WTC11 (cell line): ENCODE measurements at regions not wholly inside any gene's neighbourhood (a gene's known extent, or its start where the extent isn't known, plus 50 kb on each side); places are given as distances from the start of the nearest gene placed in this dataset.
A peak's percentile ranks its signal among the peaks of the same experiment; 100 is the strongest.

Experiments used
- ATAC-seq: fragments of 200-7000 bp; cut with Tn5 transposase; 2 replicates; pipeline ENCODE4 v1.10.0; 2021; ENCODE audit warnings: mild to moderate bottlenecking, moderate library complexity
- CTCF ChIA-PET: fragments of 300-600 bp; sonication (Branson Sonifier 250); formaldehyde crosslinking; loops from one replicate; lab custom pipeline; 2021; ENCODE audit warnings: antibody characterized with exemption; lab: Charles Lee
- POLR2A ChIA-PET: fragments of 350-600 bp; sonication (Branson Sonifier 250); formaldehyde crosslinking; loops from one replicate; lab custom pipeline; 2021; ENCODE audit warnings: antibody characterized with exemption; lab: Charles Lee
- DNase-seq: peaks from one replicate; pipeline ENCODE4 v3.0.0; 2021; ENCODE audit warnings: low spot score
- H3K27ac Mint-ChIP-seq: 2 replicates; pipeline ENCODE4 v1.8.0; 2021; ENCODE audit warnings: mixed read lengths
- H3K27me3 Mint-ChIP-seq: 2 replicates; pipeline ENCODE4 v1.8.0; 2021; ENCODE audit warnings: low read depth, mild to moderate bottlenecking, moderate library complexity, mixed read lengths
- H3K36me3 Mint-ChIP-seq: 2 replicates; pipeline ENCODE4 v1.8.0; 2021; ENCODE audit warnings: mixed read lengths
- H3K4me1 Mint-ChIP-seq: 2 replicates; pipeline ENCODE4 v1.8.0; 2022; ENCODE audit warnings: mixed read lengths
- H3K4me3 Mint-ChIP-seq: 2 replicates; pipeline ENCODE4 v1.8.0; 2021; ENCODE audit warnings: mild to moderate bottlenecking, moderate library complexity, mixed read lengths
- H3K9me3 Mint-ChIP-seq: 2 replicates; pipeline ENCODE4 v1.8.0; 2021; ENCODE audit warnings: mixed read lengths
- ATF1 ChIP-seq: sonication (generic); formaldehyde crosslinking; IDR thresholded peaks from 2 replicates; pipeline ENCODE4 v1.8.1; 2023; ENCODE audit warnings: mild to moderate bottlenecking, moderate library complexity, missing genetic modification reagents
- ATF2 ChIP-seq: sonication (generic); formaldehyde crosslinking; IDR thresholded peaks from 2 replicates; pipeline ENCODE4 v1.8.1; 2022; ENCODE audit warnings: low read depth, missing genetic modification reagents, borderline replicate concordance
- CBFB ChIP-seq: sonication (generic); formaldehyde crosslinking; IDR thresholded peaks from 2 replicates; pipeline ENCODE4 v1.8.1; 2022; ENCODE audit warnings: mild to moderate bottlenecking, low read depth, missing genetic modification reagents
- E2F5 ChIP-seq: sonication (generic); formaldehyde crosslinking; IDR thresholded peaks from 2 replicates; pipeline ENCODE4 v1.8.1; 2022; ENCODE audit warnings: mild to moderate bottlenecking, moderate library complexity, missing genetic modification reagents
- ELF4 ChIP-seq: sonication (generic); formaldehyde crosslinking; IDR thresholded peaks from 2 replicates; pipeline ENCODE4 v1.8.1; 2022; ENCODE audit warnings: low read depth, mild to moderate bottlenecking, moderate library complexity, missing genetic modification reagents
- FOXJ3 ChIP-seq: sonication (generic); formaldehyde crosslinking; IDR thresholded peaks from 2 replicates; pipeline ENCODE4 v1.9.0; 2021; ENCODE audit warnings: missing genetic modification reagents, mild to moderate bottlenecking, borderline replicate concordance
- GABPB1 ChIP-seq: sonication (generic); formaldehyde crosslinking; IDR thresholded peaks from 2 replicates; pipeline ENCODE4 v1.8.1; 2023; ENCODE audit warnings: mild to moderate bottlenecking, missing genetic modification reagents
- GTF2I ChIP-seq: fragments of 250-450 bp; sonication (Bioruptor Pico); conservative IDR thresholded peaks from 2 replicates; pipeline ENCODE4 v1.4.0; 2021; ENCODE audit warnings: mild to moderate bottlenecking
- MYBL2 ChIP-seq: sonication (generic); formaldehyde crosslinking; IDR thresholded peaks from 2 replicates; pipeline ENCODE4 v1.8.1; 2023; ENCODE audit warnings: mild to moderate bottlenecking, moderate library complexity, missing genetic modification reagents
- NFE2L1 ChIP-seq: sonication (generic); formaldehyde crosslinking; IDR thresholded peaks from 2 replicates; pipeline ENCODE4 v1.8.1; 2023; ENCODE audit warnings: missing genetic modification reagents
- NFYB ChIP-seq: sonication (generic); formaldehyde crosslinking; conservative IDR thresholded peaks from 2 replicates; pipeline ENCODE4 v1.8.0; 2022; ENCODE audit warnings: low read depth, missing genetic modification reagents
- PRDM15 ChIP-seq: sonication (generic); formaldehyde crosslinking; IDR thresholded peaks from 2 replicates; pipeline ENCODE4 v1.8.0; 2022; ENCODE audit warnings: missing genetic modification reagents
- PREB ChIP-seq: sonication (generic); formaldehyde crosslinking; IDR thresholded peaks from 2 replicates; pipeline ENCODE4 v1.8.1; 2022; ENCODE audit warnings: mild to moderate bottlenecking, missing genetic modification reagents, moderate library complexity, borderline replicate concordance
- PRRX2 ChIP-seq: fragments of 250-450 bp; sonication (Bioruptor Pico); IDR thresholded peaks from 2 replicates; pipeline ENCODE4 v1.8.0; 2021; ENCODE audit warnings: mild to moderate bottlenecking
- USF2 ChIP-seq: sonication (generic); formaldehyde crosslinking; IDR thresholded peaks from 2 replicates; pipeline ENCODE4 v1.8.1; 2023; ENCODE audit warnings: mild to moderate bottlenecking, missing genetic modification reagents, moderate library complexity
- ZMAT4 ChIP-seq: fragments of 250-450 bp; sonication (Bioruptor Pico); IDR thresholded peaks from 2 replicates; pipeline ENCODE4 v1.9.0; 2021; ENCODE audit warnings: mild to moderate bottlenecking
- ZNF263 ChIP-seq: sonication (generic); formaldehyde crosslinking; IDR thresholded peaks from 2 replicates; pipeline ENCODE4 v1.8.1; 2022; ENCODE audit warnings: low read depth, mild to moderate bottlenecking, moderate library complexity, missing genetic modification reagents

- no peak for TF ChIP-seq USF2 (CRISPR knock-in tag)
- TF ChIP-seq ATF1 (CRISPR knock-in tag): no peak
- TF ChIP-seq PRDM15: no peak
Observed at GRCh38 chr9:14522627-14523379, 170.4 kb downstream of the ZDHHC21 start (continued).

- Mint-ChIP-seq H3K36me3 (no peaks in the 10 kb centered on the region), H3K4me3 (no peak overlapping the region), H3K27me3 (no peaks in the 10 kb centered on the region), H3K27ac (no peak overlapping the region), H3K9me3 (0 out of 2 replicates have a peak, but pooled peaks cover 4% of the 10 kb centered on the region), H3K4me1 (peaks cover 28% of the 10 kb centered on the region)
- POLR2A ChIA-PET: no interaction called here
- DNase-seq: no peak
- ATAC-seq: no peak
- CTCF ChIA-PET: no interaction called here
- TF ChIP-seq GTF2I (CRISPR knock-in tag) (no peak), ZNF263 (CRISPR knock-in tag) (no peak)
Observed at GRCh38 chr9:14520341-14520740, 172.9 kb downstream of the ZDHHC21 start.

- H3K27me3 Mint-ChIP-seq: no peaks in the 10 kb centered on the region
- ChIA-PET POLR2A (no interaction called here), CTCF (interaction anchor here (2.9 kb wide), 1 partner anchor 135 kb away, joined by 9 read pairs; no protein-coding TSS in a partner anchor)
- DNase-seq (no peak), ATAC-seq (no peak)
- TF ChIP-seq ZMAT4 (CRISPR knock-in tag) (no peak), E2F5 (CRISPR knock-in tag) (no peak), NFE2L1 (CRISPR knock-in tag) (no peak), ELF4 (CRISPR knock-in tag) (no peak), CBFB (CRISPR knock-in tag) (no peak), PREB (no peak), MYBL2 (no peak), ATF2 (CRISPR knock-in tag) (no peak), FOXJ3 (no peak), NFYB (CRISPR knock-in tag) (no peak), GABPB1 (no peak), PRRX2 (no peak)
- no peaks in the 10 kb centered on the region for H3K36me3 Mint-ChIP-seq
- H3K9me3 Mint-ChIP-seq: 0 out of 2 replicates have a peak, but pooled peaks cover 8% of the 10 kb centered on the region
- H3K4me1 Mint-ChIP-seq: peaks cover 34% of the 10 kb centered on the region
- H3K27ac Mint-ChIP-seq: 0 out of 2 replicates have a peak overlapping the region, but pooled peaks have one; percentile 46
- H3K4me3 Mint-ChIP-seq: no peak overlapping the region
Observed at GRCh38 chr9:14517154-14517906, 175.9 kb downstream of the ZDHHC21 start.
